K562 (cell line): ENCODE measurements at regions not wholly inside any gene's neighbourhood (a gene's known extent, or its start where the extent isn't known, plus 50 kb on each side); places are given as distances from the start of the nearest gene placed in this dataset.
A peak's percentile ranks its signal among the peaks of the same experiment; 100 is the strongest.
"Not testable (repeated sequence)": the region's sequence is repeated elsewhere in the genome, so short reads cannot be mapped to it uniquely, and the experiment has no call there.

ENCODE experiments used
- ATAC-seq: fragments of 200-7000 bp; cut with Tn5 transposase; 3 replicates; pipeline ENCODE4 v1.9.1; 2020; ENCODE audit warnings: moderate library complexity
- BruUV-seq: library from RNA; stranded (reverse); fragments of 400-500 nt; replicated peaks from 2 replicates; lab custom pipeline; 2021; lab: Mats Ljungman, UMichigan
- CTCF ChIA-PET: fragments of 300-600 bp; formaldehyde crosslinking; extraction: SDS; loops from one replicate; lab custom pipeline; 2021; ENCODE audit warnings: low intra/inter-chr PET ratio; lab: Yijun Ruan, JAX
- POLR2A ChIA-PET: fragments of 300-600, 350-650 bp; sonication (Branson Sonifier 250); formaldehyde crosslinking; extraction: SDS; loops from one replicate; lab custom pipeline; 2021; ENCODE audit warnings: antibody characterized with exemption, inconsistent platforms; lab: Yijun Ruan, JAX
- DNase-seq, 4 experiments: peaks; one replicate each; pipeline versions ENCODE4 v3.0.0 to v3.0.0-alpha.2; 2011 to 2018; ENCODE audit warnings: low spot score in 3 of 4, mixed read lengths in 3 of 4; ENCODE audit errors: extremely low read depth in 1 of 4
- FAIRE-seq: peaks from 2 replicates; lab custom pipeline; 2011; peaks lifted over from hg19 to GRCh38; lab: Jason Lieb, UNC
- H2AFZ ChIP-seq: 2 replicates; pipeline ENCODE4 v1.6.0; 2011; ENCODE audit warnings: low read depth, low read length, control low read depth, inconsistent platforms
- H3K27ac ChIP-seq: fragments of 200-600 bp; 3 replicates; pipeline ENCODE4 v1.8.0; 2011; ENCODE audit warnings: low read depth, mild to moderate bottlenecking, control low read depth, inconsistent platforms, low read length, moderate library complexity, mixed read lengths; ENCODE audit errors: extremely low read depth
- H3K27me3 ChIP-seq, 2 experiments: fragments of 300-600 bp in 1 of 2; 2 replicates in 1 of 2; 3 replicates in 1 of 2; pipeline versions ENCODE4 v1.6.0 to v1.8.0; 2011; ENCODE audit warnings: inconsistent platforms in 2 of 2, low read length in 2 of 2, mild to moderate bottlenecking in 1 of 2, mixed read lengths in 1 of 2, moderate library complexity in 1 of 2; ENCODE audit not compliant: control insufficient read depth in 2 of 2, insufficient read depth in 2 of 2
- H3K36me3 ChIP-seq: fragments of 300-600 bp; 3 replicates; pipeline ENCODE4 v1.8.0; 2011; ENCODE audit warnings: mild to moderate bottlenecking, low read length, inconsistent platforms; ENCODE audit not compliant: control insufficient read depth, insufficient read depth
- H3K4me1 ChIP-seq, 2 experiments: fragments of 200-600 bp in 1 of 2; replicated peaks in 1 of 2; 2 replicates in 1 of 2; 3 replicates in 1 of 2; pipeline versions ENCODE4 v1.5.1 to v1.8.0; 2011; ENCODE audit warnings: inconsistent platforms in 2 of 2, low read length in 2 of 2, mild to moderate bottlenecking in 1 of 2, mixed read lengths in 1 of 2, moderate library complexity in 1 of 2; ENCODE audit not compliant: control insufficient read depth in 2 of 2, insufficient read depth in 2 of 2
- H3K4me2 ChIP-seq: 2 replicates; pipeline ENCODE4 v1.6.1; 2011; ENCODE audit warnings: low read length, control low read depth, inconsistent platforms, mixed read lengths; ENCODE audit not compliant: insufficient read depth
- H3K4me3 ChIP-seq: fragments of 200-600 bp; sonication (generic), shearing (Covaris generic); 2 replicates; pipeline ENCODE4 v1.5.1; 2016; ENCODE audit warnings: control low read depth, inconsistent platforms
- H3K79me2 ChIP-seq: fragments of 200-600 bp; 3 replicates; pipeline ENCODE4 v1.8.0; 2011; ENCODE audit warnings: low read length, inconsistent platforms; ENCODE audit not compliant: control insufficient read depth, insufficient read depth
- H3K9ac ChIP-seq, 2 experiments: 2 replicates each; pipeline versions ENCODE4 v1.6.0 to v1.6.1; 2011; ENCODE audit warnings: low read depth in 2 of 2, low read length in 2 of 2, control low read depth in 1 of 2, inconsistent platforms in 1 of 2, mild to moderate bottlenecking in 1 of 2, mixed read lengths in 1 of 2; ENCODE audit not compliant: insufficient read depth in 1 of 2
- H3K9me1 ChIP-seq: one replicate; pipeline ENCODE4 v1.6.0; 2011; ENCODE audit warnings: inconsistent platforms, mild to moderate bottlenecking, low read length, moderate library complexity; ENCODE audit not compliant: control insufficient read depth, insufficient read depth
- H3K9me3 ChIP-seq: replicated peaks from 2 replicates; pipeline ENCODE4 v1.5.1; 2011; ENCODE audit warnings: low read depth, low read length, inconsistent platforms; ENCODE audit not compliant: control insufficient read depth, insufficient read depth
- H4K20me1 ChIP-seq: replicated peaks from 2 replicates; pipeline ENCODE4 v1.6.1; 2011; ENCODE audit warnings: low read length, inconsistent platforms, mixed read lengths; ENCODE audit not compliant: control insufficient read depth, insufficient read depth
- CEBPB ChIP-seq: fragments of 450-650 bp; IDR thresholded peaks from 2 replicates; pipeline ENCODE4 v1.6.1; 2016; ENCODE audit warnings: missing genetic modification characterization, missing compliant biosample characterization
- CEBPG ChIP-seq, 3 experiments: fragments of 200-800 bp in 1 of 3; sonication (Bioruptor generic) in 1 of 3; sonication (generic) in 1 of 3; formaldehyde crosslinking in 1 of 3; IDR thresholded peaks in 2 of 3; conservative IDR thresholded peaks in 1 of 3; 2 replicates each; pipeline versions ENCODE4 v1.6.1 to v1.8.0; 2016 to 2022; ENCODE audit warnings: missing compliant biosample characterization in 2 of 3, missing genetic modification characterization in 2 of 3, mild to moderate bottlenecking in 1 of 3, missing genetic modification reagents in 1 of 3
- EZH2 ChIP-seq: IDR thresholded peaks from 2 replicates; pipeline ENCODE4 v1.6.1; 2012; ENCODE audit warnings: low read depth, mild to moderate bottlenecking, inconsistent platforms, low read length, borderline replicate concordance
- FOXA3 ChIP-seq, 2 experiments: fragments of 450-650 bp in 1 of 2; sonication (generic) in 1 of 2; formaldehyde crosslinking; IDR thresholded peaks in 1 of 2; conservative IDR thresholded peaks in 1 of 2; 2 replicates each; pipeline versions ENCODE4 v1.4.0 to v1.8.0; 2020 to 2022; ENCODE audit warnings: mild to moderate bottlenecking in 2 of 2, missing genetic modification reagents in 1 of 2
- ZNF507 ChIP-seq: conservative IDR thresholded peaks from 2 replicates; pipeline ENCODE4 v1.6.1; 2017; ENCODE audit warnings: missing genetic modification characterization, missing compliant biosample characterization
- WGBS: fragments of 100-300 bp; shearing (Covaris generic); methylation state at CpG from one replicate; pipeline ENCODE4 v1.1.6; 2016; ENCODE audit warnings: low coverage, mixed read lengths; ENCODE audit not compliant: insufficient coverage; ENCODE audit errors: missing lambda C conversion rate; 5-methylcytosine and 5-hydroxymethylcytosine counted together
- in situ Hi-C: fragments of 300-500 bp; cut with MboI; formaldehyde crosslinking; loops from 4 replicates; pipeline ENCODE4 v1.15.0; 2018; ENCODE audit warnings: inconsistent platforms, mixed read lengths
- intact Hi-C: fragments of 100-400 bp; cut with micrococcal nuclease; formaldehyde crosslinking; loops from 2 replicates; pipeline ENCODE4 v1.14.2; 2022

GRCh38 chr12:127140864-127141484, 1126.0 kb upstream of the TMEM132C start:
- H3K9me1 ChIP-seq; H3K4me2 ChIP-seq; DNase-seq; CTCF ChIA-PET; FAIRE-seq; H3K9ac ChIP-seq; intact Hi-C loops; BruUV-seq; H3K9me3 ChIP-seq; H2AFZ ChIP-seq; H3K27me3 ChIP-seq; H3K4me1 ChIP-seq; H3K27ac ChIP-seq; H4K20me1 ChIP-seq; ATAC-seq; in situ Hi-C loops; H3K4me3 ChIP-seq; TF ChIP-seq CEBPG (CRISPR knock-in tag; IDR thresholded peaks at IDR 0.05): not testable (repeated sequence)
- WGBS, result 62% methylated on average over 3 of the region's 3 CpGs
- peaks cover 16% of the 10 kb centered on the region; the same call in 1 of the 3 replicates for H3K36me3 ChIP-seq
- POLR2A ChIA-PET, result interaction anchor here (0.6 kb wide), 1 partner anchor 525 kb away, joined by 4 read pairs; no protein-coding TSS in a partner anchor
- peaks cover 24% of the 10 kb centered on the region for H3K79me2 ChIP-seq
- peak; percentile 90 for TF ChIP-seq ZNF507
- peak; percentile 81 for TF ChIP-seq CEBPB (tag)
- TF ChIP-seq CEBPG (tag; conservative IDR thresholded peaks at IDR 0.05 in 1 of 2, IDR thresholded peaks at IDR 0.05 in 1 of 2), result peak in 1 of 2 experiments; percentile 74; a peak in 1 of 4 replicates

GRCh38 chr12:127143020-127143419, 1124.0 kb upstream of the TMEM132C start:
- intact Hi-C loops, result no loop called here
- DNase-seq (no peak), FAIRE-seq (no peak)
- CTCF ChIA-PET, result interaction anchor here (0.7 to 1.2 kb wide), 2 partner anchors 60 to 82 kb away, joined by 3 to 7 read pairs; no protein-coding TSS in a partner anchor
- Histone ChIP-seq H3K4me2 (no peak overlapping the region), H3K9me1 (no peaks in the 10 kb centered on the region), H3K4me1 (peaks cover 10% of the 10 kb centered on the region in 2 experiments; a peak in 4 of 5 replicates)
- no TSS peak for BruUV-seq
- TF ChIP-seq EZH2 (no peak), FOXA3 (CRISPR knock-in tag; conservative IDR thresholded peaks at IDR 0.05 in 1 of 2, IDR thresholded peaks at IDR 0.05 in 1 of 2) (no peak)
- TF ChIP-seq, all 486 proteins: peak for 0
- H3K9me3 ChIP-seq, result no peaks in the 10 kb centered on the region
- H3K79me2 ChIP-seq, result peaks cover 44% of the 10 kb centered on the region
- 83% methylated on average over 6 of the region's 6 CpGs for WGBS
- H4K20me1 ChIP-seq, result no peaks in the 10 kb centered on the region
- ATAC-seq, result no peak
- in situ Hi-C loops, result no loop called here
- H3K4me3 ChIP-seq, result no peak overlapping the region
- no peak overlapping the region for H2AFZ ChIP-seq
- no peaks in the 10 kb centered on the region for H3K27me3 ChIP-seq
- H3K27ac ChIP-seq, result no peak overlapping the region
- H3K36me3 ChIP-seq, result peaks cover 31% of the 10 kb centered on the region
- POLR2A ChIA-PET, result no interaction called here
- H3K9ac ChIP-seq, result no peak overlapping the region
